A673 (cell line): ENCODE measurements at regions not wholly inside any gene's neighbourhood (a gene's known extent, or its start where the extent isn't known, plus 50 kb on each side); places are given as distances from the start of the nearest gene placed in this dataset.

Source experiments
- BruUV-seq: library from RNA; stranded (reverse); fragments of 400-500 nt; replicated peaks from 2 replicates; lab custom pipeline; 2021; lab: Mats Ljungman, UMichigan
- CTCF ChIA-PET: fragments of 300-600 bp; sonication (Branson Sonifier 250); formaldehyde crosslinking; loops from one replicate; lab custom pipeline; 2022; ENCODE audit warnings: antibody characterized with exemption; lab: Charles Lee
- POLR2A ChIA-PET: fragments of 300-600 bp; sonication (Branson Sonifier 250); formaldehyde crosslinking; loops from one replicate; lab custom pipeline; 2022; ENCODE audit warnings: antibody characterized with exemption; ENCODE audit not compliant: low non-redundant PET; lab: Charles Lee
- DNase-seq: peaks from one replicate; pipeline ENCODE4 v3.0.0-alpha.2; 2015; ENCODE audit warnings: low spot score
- H3K27ac ChIP-seq: fragments of 200-600 bp; sonication (generic); 2 replicates; pipeline ENCODE4 v1.5.1; 2016; ENCODE audit warnings: mixed run types, low read depth, mild to moderate bottlenecking, mixed read lengths, antibody characterized with exemption, low read length; ENCODE audit not compliant: poor library complexity, severe bottlenecking
- H3K27me3 ChIP-seq: fragments of 200-600 bp; sonication (generic); replicated peaks from 2 replicates; pipeline ENCODE4 v1.6.1; 2017; ENCODE audit warnings: mixed run types, low read depth, mild to moderate bottlenecking, mixed read lengths, antibody characterized with exemption, low read length; ENCODE audit not compliant: insufficient read depth, poor library complexity
- H3K36me3 ChIP-seq: fragments of 200-600 bp; sonication (generic); 2 replicates; pipeline ENCODE4 v1.6.1; 2016; ENCODE audit warnings: mixed run types, mild to moderate bottlenecking, mixed read lengths, antibody characterized with exemption, low read length; ENCODE audit not compliant: insufficient read depth, poor library complexity, severe bottlenecking
- H3K4me1 ChIP-seq: fragments of 200-600 bp; sonication (generic); 2 replicates; pipeline ENCODE4 v1.6.1; 2017; ENCODE audit warnings: mixed run types, mild to moderate bottlenecking, mixed read lengths, antibody characterized with exemption, low read length; ENCODE audit not compliant: insufficient read depth, poor library complexity, severe bottlenecking
- H3K4me3 ChIP-seq: fragments of 200-600 bp; sonication (generic); 2 replicates; pipeline ENCODE4 v1.5.1; 2016; ENCODE audit warnings: low read depth, mixed run types, mild to moderate bottlenecking, mixed read lengths, low read length; ENCODE audit not compliant: poor library complexity, severe bottlenecking
- H3K9me3 ChIP-seq: fragments of 200-600 bp; sonication (generic); 2 replicates; pipeline ENCODE4 v1.6.1; 2016; ENCODE audit warnings: mixed run types, low read depth, mild to moderate bottlenecking, mixed read lengths, antibody characterized with exemption, low read length; ENCODE audit not compliant: poor library complexity, severe bottlenecking
- CTCF ChIP-seq: fragments of 300-800, 200-600 bp; sonication (generic); conservative IDR thresholded peaks from 2 replicates; pipeline ENCODE4 v1.5.1; 2017; ENCODE audit warnings: low read depth, mild to moderate bottlenecking, antibody characterized with exemption, low read length, moderate library complexity, mixed read lengths
- EZH2 ChIP-seq: fragments of 200-600 bp; sonication (generic); IDR thresholded peaks from 2 replicates; pipeline ENCODE4 v1.6.1; 2017; ENCODE audit warnings: borderline replicate concordance, low read depth, mild to moderate bottlenecking, mixed read lengths, antibody characterized with exemption, low read length; ENCODE audit not compliant: poor library complexity, severe bottlenecking
- intact Hi-C: fragments of 100-400 bp; cut with micrococcal nuclease; formaldehyde crosslinking; loops from one replicate; pipeline ENCODE4 v1.10.0; 2022; ENCODE audit not compliant: unreplicated experiment

- TF ChIP-seq EZH2 (no peak), CTCF (no peak)
- no peaks in the 10 kb centered on the region for H3K36me3 ChIP-seq
- no peaks in the 10 kb centered on the region for H3K27me3 ChIP-seq
- intact Hi-C loops: no loop called here
- no peaks in the 10 kb centered on the region for H3K4me1 ChIP-seq
- ChIA-PET POLR2A (no interaction called here), CTCF (no interaction called here)
- BruUV-seq: no TSS peak
- H3K4me3 ChIP-seq: no peak overlapping the region
- no peak for DNase-seq
- no peaks in the 10 kb centered on the region for H3K9me3 ChIP-seq
- H3K27ac ChIP-seq: no peak overlapping the region
Observed at GRCh38 chr2:162926907-162927306, 88.3 kb upstream of the KCNH7 start.

DNA sequence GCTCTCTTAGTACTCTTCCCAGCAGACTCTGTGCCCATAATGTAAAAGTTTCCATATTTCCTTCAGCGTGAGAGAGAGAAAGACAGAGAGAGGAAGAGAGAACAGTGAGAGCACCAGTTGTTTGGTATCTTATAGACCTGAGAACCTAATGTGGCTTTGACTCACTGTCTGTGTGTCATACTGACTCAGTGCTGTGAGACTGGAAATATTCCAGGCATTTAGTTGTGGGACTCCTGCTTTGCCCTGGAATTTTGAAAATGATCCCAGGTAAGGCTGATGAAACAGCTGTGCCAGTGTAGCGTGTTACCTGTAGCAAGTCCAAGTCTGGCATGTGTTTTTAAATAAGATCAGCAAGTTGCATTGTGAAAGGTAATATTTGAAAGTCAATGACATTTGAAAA is 87.9 kb upstream of the KCNH7 start:
- no peak overlapping the region for H3K4me3 ChIP-seq
- CTCF ChIA-PET: no interaction called here
- no TSS peak for BruUV-seq
- no peaks in the 10 kb centered on the region for H3K36me3 ChIP-seq
- H3K27ac ChIP-seq: no peak overlapping the region
- POLR2A ChIA-PET: no interaction called here
- H3K27me3 ChIP-seq: no peaks in the 10 kb centered on the region
- intact Hi-C loops: no loop called here
- no peaks in the 10 kb centered on the region for H3K4me1 ChIP-seq
- no peak for TF ChIP-seq EZH2
- no peak for TF ChIP-seq CTCF
- DNase-seq: no peak
- no peaks in the 10 kb centered on the region for H3K9me3 ChIP-seq

- H3K27ac ChIP-seq: no peak overlapping the region
- BruUV-seq: no TSS peak
Observed at GRCh38 chr2:162925595-162925994, 87.0 kb upstream of the KCNH7 start.

More at GRCh38 chr2:162925595-162925994, 87.0 kb upstream of the KCNH7 start:
- DNase-seq: no peak
- no peaks in the 10 kb centered on the region for H3K27me3 ChIP-seq
- no peaks in the 10 kb centered on the region for H3K36me3 ChIP-seq
- intact Hi-C loops: no loop called here
- no peak overlapping the region for H3K4me3 ChIP-seq
- ChIA-PET POLR2A (no interaction called here), CTCF (no interaction called here)
- no peaks in the 10 kb centered on the region for H3K9me3 ChIP-seq
- no peaks in the 10 kb centered on the region for H3K4me1 ChIP-seq
- TF ChIP-seq EZH2: no peak
- TF ChIP-seq CTCF: no peak
